Esophagus muscularis mucosa (tissue), 3 donors: ENCODE measurements at regions not wholly inside any gene's neighbourhood (a gene's known extent, or its start where the extent isn't known, plus 50 kb on each side); places are given as distances from the start of the nearest gene placed in this dataset.

Experiments used
- CTCF ChIP-seq, 3 experiments: fragments of 200-600 bp in 2 of 3; fragments of 450-650 bp in 1 of 3; sonication (generic) in 2 of 3; IDR thresholded peaks; one replicate each; pipeline ENCODE4 v1.5.1; 2017 to 2019; ENCODE audit warnings: antibody characterized with exemption in 3 of 3, mild to moderate bottlenecking in 2 of 3, moderate library complexity in 1 of 3
- POLR2A ChIP-seq: fragments of 450-650 bp; IDR thresholded peaks from one replicate; pipeline ENCODE4 v1.6.1; 2017; ENCODE audit warnings: antibody characterized with exemption, moderate library complexity, mild to moderate bottlenecking, low read depth
- POLR2AphosphoS5 ChIP-seq, 2 donors: sonication (generic); formaldehyde crosslinking; IDR thresholded peaks; one replicate each; pipeline ENCODE4 v1.6.1; 2017; ENCODE audit warnings: antibody characterized with exemption in 2 of 2

- TF ChIP-seq POLR2A (no peak), CTCF (IDR thresholded peaks at IDR 0.05) (no peak), POLR2AphosphoS5 (IDR thresholded peaks at IDR 0.05) (no peak)
Measured at GRCh38 chr9:111106202-111106601, 67.9 kb upstream of the LPAR1 start.
